CD4-positive, alpha-beta T cell treated with Interleukin-10 for 1 hour (primary cell): ENCODE measurements at regions not wholly inside any gene's neighbourhood (a gene's known extent, or its start where the extent isn't known, plus 50 kb on each side); places are given as distances from the start of the nearest gene placed in this dataset.
"Not testable (repeated sequence)": the region's sequence is repeated elsewhere in the genome, so short reads cannot be mapped to it uniquely, and the experiment has no call there.

ENCODE experiments used
- DNase-seq: peaks from one replicate; pipeline ENCODE4 v3.0.0-alpha.2; 2020

DNA sequence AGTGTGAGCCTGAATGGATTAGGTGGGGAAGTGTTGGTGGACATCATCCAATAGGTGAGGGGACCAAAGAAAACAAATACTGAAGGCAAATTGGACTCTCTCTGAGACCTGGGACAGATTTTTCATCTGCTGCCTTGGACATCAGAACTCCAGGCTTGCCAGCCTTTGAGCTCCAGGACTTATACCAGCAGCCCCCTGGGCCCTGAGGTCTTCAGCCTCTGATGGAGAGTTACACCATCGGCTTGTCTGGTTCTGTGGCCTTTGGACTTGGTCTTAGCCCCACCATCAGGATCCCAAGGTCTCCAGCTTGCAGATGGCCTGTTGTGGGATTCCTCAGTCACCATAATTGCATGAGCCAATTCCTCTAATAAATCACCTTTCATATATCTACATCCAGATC lies 80.8 kb upstream of the SLC8A3 start:
- DNase-seq: no peak

DNA sequence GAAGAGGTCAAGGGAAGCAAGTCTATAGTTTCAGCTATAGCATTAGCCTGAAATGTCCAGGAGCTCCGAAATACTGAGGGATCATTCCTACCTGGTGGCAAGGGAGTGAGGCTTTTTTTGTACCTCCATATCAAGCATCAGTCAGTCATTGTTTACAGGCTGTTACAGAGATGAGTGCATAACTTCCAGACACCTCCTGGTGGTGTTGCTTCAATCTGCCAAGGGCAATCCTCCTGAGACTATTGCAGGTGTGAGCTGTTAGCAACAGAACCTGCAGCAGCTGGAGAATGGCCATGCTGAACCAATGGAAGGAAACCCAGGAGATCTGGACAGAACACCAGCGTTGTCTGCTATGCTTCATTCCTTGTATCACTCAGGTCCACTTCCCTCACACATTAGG lies 80.0 kb upstream of the SLC8A3 start:
- no peak for DNase-seq

DNA sequence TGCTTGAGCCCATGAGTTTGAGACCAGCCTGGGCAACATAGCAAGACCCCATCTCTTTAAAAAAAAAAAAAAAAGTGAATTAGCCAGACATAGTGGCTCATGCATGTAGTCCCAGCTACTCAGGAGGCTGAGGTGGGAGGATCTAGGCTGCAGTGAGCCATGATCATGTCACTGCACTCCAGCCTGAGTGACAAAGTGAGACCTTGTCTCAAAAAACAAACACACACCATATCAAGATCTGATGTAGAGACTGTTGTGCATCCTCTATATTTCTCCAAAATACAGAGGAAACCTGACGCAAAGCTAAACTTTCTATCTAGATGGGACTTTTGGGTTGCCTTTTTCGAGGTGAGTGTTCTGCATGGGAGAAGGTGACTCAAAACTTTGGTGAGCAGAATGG lies 77.4 kb upstream of the SLC8A3 start:
- DNase-seq: no peak

DNA sequence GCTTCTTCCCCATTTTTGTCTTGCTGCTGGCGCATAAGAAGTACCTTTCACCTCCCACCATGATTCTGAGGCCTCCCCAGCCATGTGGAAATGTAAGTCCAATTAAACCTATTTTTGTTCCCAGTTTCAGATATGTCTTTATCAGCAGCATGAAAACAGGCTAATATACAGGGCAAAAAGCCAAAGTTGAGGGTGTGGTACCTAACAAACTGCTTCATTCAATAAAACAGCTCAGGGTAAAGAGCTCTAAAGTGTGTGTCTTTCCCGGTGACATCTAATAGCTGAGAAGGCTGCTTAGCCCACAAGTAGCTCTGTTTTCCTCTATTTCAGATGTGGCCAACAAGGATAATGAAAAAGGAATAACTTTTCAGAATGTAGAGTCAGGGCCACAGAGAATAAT lies 76.7 kb upstream of the SLC8A3 start:
- DNase-seq: no peak

DNA sequence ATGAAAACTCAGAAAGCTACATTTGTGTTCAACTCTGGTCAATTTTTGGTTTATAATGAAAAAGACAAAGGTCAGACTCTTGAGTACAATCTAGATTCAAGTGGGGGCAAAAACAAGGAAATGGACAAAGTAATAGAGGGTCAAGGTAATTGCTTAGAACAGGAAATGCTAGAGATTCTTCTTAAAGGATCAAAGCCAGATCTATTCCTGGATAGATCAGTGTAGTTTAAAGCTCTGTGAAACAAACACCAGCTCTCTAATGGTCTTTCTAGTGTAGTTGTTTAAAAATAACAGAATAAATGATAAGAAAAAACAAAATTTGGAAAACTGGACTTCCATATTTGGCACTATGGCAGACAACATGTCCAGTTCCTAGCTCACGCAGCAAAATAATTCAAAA lies 70.7 kb upstream of the SLC8A3 start:
- no peak for DNase-seq

DNA sequence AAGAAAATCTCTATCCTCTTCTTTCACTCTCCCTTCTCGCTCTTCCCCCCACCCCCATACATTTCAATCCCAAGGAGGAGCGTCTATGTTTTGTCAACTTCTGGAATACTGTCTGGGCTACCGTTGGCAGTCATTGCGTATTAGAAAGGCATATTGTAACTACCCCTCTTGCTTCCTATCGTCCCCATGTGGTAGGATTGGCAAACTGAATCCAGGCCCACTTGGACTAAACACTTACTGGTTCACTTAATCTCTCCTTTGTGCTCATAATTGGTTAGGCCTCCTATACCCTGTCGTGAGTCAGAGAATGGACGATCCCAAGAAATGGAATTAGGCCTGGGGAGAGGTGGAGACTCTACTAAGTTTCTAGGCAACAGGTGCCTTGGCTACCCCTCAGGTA lies 68.8 kb upstream of the SLC8A3 start:
- DNase-seq: no peak

DNA sequence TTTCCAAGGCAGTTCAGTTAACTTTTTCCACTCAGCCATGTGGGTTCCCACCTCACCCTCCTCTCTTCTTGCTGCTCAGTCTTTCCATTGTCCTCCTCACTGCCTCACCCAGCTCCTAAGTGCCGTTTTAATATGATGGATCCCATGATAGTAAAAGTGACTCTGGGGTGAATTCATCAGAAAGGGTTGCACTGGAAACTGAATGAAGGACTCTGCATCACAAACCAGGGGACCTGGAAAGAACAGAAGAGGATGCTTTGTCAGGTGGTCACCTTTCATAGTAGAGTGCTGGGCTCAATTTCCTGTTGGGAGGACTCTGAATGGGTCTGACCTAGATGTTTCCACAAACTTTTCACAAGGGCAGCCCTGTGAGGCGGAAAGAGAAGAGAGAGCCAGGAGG lies 67.8 kb upstream of the SLC8A3 start:
- no peak for DNase-seq

DNA sequence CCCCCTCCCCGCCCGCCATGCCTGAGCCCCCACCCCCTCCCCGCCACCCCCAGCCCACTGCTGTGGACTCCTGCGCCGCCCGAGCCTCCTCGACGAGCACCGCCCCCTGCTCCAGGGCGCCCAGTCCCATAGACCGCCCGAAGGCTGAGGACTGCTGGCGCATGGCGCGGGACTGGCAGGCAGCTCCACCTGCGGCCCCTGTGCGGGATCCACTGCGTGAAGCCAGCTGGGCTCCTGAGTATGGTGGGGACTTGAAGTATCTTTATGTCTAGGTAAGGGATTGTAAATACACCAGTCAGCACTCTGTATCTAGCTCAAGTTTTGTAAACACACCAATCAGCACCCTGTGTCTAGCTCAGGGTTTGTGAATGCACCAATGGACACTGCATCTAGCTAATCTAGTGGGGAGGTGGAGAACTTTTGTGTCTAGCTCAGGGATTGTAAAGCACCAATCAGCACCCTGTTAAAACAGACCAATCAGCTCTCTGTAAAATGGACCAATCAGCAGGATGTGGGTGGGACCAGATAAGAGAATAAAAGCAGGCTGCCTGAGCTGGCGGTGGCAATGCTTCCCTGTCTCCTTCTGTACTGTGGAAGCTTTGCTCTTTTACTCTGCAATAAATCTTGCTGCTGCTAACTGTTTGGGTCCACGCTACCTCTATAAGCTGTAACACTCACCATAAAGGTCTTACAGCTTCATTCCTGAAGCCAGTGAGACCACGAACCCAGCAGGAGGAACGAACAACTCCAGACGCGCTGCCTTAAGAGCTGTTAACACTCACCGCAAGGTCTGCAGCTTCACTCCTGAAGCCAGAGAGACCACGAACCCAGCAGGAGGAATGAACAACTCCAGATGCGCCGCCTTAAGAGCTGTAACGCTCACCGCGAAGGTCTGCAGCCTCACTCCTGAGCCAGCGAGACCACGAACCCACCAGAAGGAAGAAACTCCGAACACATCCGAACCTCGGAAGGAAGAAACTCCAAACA lies 66.6 kb upstream of the SLC8A3 start:
- DNase-seq: peak; percentile 47

DNA sequence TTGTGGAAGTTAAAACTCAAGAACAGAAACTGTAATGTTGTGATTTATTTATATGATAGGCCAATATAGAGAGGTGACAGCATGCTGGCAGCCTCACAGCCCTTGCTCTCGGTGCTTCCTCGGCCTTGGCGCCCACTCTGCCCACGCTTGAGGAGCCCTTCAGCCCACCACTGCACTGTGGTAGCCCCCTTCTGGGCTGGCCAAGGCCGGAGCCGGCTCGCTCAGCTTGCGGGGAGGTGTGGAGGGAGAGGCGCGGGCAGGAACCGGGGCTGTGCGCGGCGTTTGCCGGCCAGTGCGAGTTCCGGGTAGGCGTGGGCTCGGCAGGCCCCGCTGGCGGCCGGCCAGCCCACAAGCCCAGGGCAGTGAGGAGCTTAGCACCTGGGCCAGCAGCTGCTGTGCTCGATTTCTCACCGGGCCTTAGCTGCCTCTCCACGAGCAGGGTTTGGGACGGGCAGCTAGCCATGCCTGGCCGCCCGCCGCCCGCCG lies 65.8 kb upstream of the SLC8A3 start:
- DNase-seq: no peak

DNA sequence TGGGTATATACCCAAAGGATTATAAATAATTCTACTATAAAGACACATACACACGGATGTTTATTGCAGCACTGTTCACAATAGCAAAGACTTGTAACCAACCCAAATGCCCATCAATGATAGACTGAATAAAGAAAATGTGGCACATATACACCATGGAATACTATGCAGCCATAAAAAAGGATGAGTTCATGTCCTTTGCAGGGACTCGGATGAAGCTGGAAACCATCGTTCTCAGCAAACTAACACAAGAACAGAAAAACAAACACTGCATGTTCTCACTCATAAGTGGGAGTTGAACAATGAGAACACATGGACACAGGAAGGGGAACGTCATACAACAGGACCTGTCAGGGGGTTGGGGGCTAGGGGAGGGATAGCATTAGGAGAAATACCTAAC lies 64.8 kb upstream of the SLC8A3 start:
- not testable (repeated sequence) for DNase-seq

DNA sequence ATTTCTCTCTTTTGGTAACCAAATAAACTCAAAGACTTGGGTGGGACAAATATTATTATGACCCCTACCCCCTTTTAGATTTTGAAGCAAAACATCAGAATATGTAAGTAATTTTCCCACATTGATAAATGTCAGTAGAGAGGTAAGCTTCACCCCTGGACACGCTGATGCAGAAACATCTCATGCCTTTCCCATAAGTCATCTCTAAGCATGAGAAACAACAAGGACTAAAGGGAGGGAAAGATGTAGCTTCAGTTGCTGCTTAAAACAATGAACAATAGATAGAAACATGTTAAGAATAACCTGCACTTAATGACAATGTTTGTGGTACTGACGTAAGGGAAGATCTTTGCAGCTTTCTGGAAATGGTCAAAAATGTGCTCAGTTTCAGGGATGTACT lies 56.3 kb upstream of the SLC8A3 start:
- DNase-seq: no peak

DNA sequence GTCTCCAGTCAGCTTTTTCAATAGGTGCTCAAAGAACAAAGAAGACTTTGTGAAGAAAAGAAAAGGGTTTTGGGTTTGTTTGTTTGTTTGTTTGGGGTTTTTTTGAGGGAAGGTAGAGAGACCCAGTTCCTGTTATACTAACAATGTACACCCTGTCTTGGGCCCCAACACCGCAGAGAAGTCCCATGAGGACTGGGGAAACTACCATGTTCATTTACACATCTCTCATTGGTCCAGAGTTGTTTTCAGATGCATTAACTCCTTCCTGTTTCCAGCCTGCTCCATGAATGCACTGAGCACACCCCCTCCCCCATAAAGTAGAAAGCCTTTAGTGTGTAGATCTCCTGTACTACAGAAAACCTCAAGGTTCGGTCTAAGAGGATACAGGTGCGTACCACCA lies 51.1 kb upstream of the SLC8A3 start:
- DNase-seq: no peak

DNA sequence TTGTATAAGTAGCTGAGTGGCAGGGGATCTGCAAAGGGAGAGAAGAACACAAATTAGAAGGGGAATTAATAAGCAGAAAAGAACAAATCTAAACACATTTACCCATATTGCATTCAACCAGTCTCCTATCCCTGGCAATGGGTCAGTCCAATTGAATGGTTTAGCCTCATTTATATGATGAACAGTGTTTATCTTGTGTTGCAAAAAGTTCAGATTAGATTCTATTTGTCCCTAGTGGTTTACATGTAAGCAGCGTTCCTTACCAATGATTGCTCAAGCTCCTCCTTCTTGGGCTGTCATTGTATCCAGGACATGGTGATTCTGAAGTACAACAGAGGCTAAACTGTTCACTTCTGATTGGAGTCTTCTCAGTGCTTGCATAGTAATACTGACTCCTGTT lies 49.9 kb upstream of the SLC8A3 start:
- DNase-seq: not testable (repeated sequence)
